ENCODE measurements at regions not wholly inside any gene's neighbourhood (a gene's known extent, or its start where the extent isn't known, plus 50 kb on each side); places are given as distances from the start of the nearest gene placed in this dataset.

- no peak for TF ChIP-seq CTCF (IDR thresholded peaks at IDR 0.05; ENCODE audit: unreplicated experiment)
- no peak overlapping the region for H3K4me3 Mint-ChIP-seq
- peaks cover 54% of the 10 kb centered on the region for H3K4me1 Mint-ChIP-seq
- no peak for DNase-seq (ENCODE audit: low spot score in 2 of 2, unreplicated experiment in 2 of 2)
- H3K27me3 Mint-ChIP-seq (ENCODE audit: low read depth): no peaks in the 10 kb centered on the region
- no peak overlapping the region for H3K27ac Mint-ChIP-seq
- peaks cover 3% of the 10 kb centered on the region for H3K36me3 Mint-ChIP-seq
- H3K9me3 Mint-ChIP-seq: peaks cover 12% of the 10 kb centered on the region
These were observed 345.3 kb downstream of the FOXL1 start for GRCh38 chr16:86923656-86924055.

- Mint-ChIP-seq H3K4me3 (no peak overlapping the region), H3K27ac (no peak overlapping the region), H3K36me3 (peaks cover 3% of the 10 kb centered on the region), H3K9me3 (peaks cover 12% of the 10 kb centered on the region), H3K27me3 (ENCODE audit: low read depth) (no peaks in the 10 kb centered on the region), H3K4me1 (peaks cover 54% of the 10 kb centered on the region)
- DNase-seq (ENCODE audit: low spot score in 2 of 2, unreplicated experiment in 2 of 2): no peak
- TF ChIP-seq CTCF (IDR thresholded peaks at IDR 0.05; ENCODE audit: unreplicated experiment): no peak
These were observed 346.2 kb downstream of the FOXL1 start for GRCh38 chr16:86924537-86924936.

GRCh38 chr16:86925067-86925791 lies 346.9 kb downstream of the FOXL1 start:
- no peak overlapping the region for H3K4me3 Mint-ChIP-seq
- peaks cover 12% of the 10 kb centered on the region for H3K9me3 Mint-ChIP-seq
- peak in 1 of 2 experiments; percentile 64 for DNase-seq (ENCODE audit: low spot score in 2 of 2, unreplicated experiment in 2 of 2)
- peaks cover 3% of the 10 kb centered on the region for H3K36me3 Mint-ChIP-seq
- peak overlapping the region; percentile 61 for H3K27ac Mint-ChIP-seq
- no peaks in the 10 kb centered on the region for H3K27me3 Mint-ChIP-seq (ENCODE audit: low read depth)
- TF ChIP-seq CTCF (IDR thresholded peaks at IDR 0.05; ENCODE audit: unreplicated experiment): no peak
- H3K4me1 Mint-ChIP-seq: peaks cover 57% of the 10 kb centered on the region

- peaks cover 6% of the 10 kb centered on the region for H3K9me3 Mint-ChIP-seq
- H3K4me1 Mint-ChIP-seq: peaks cover 60% of the 10 kb centered on the region
- peak overlapping the region; percentile 26 for H3K27ac Mint-ChIP-seq
- no peak for TF ChIP-seq CTCF (IDR thresholded peaks at IDR 0.05; ENCODE audit: unreplicated experiment)
- H3K4me3 Mint-ChIP-seq: no peak overlapping the region
- no peak for DNase-seq (ENCODE audit: low spot score in 2 of 2, unreplicated experiment in 2 of 2)
- peaks cover 2% of the 10 kb centered on the region for H3K36me3 Mint-ChIP-seq
- H3K27me3 Mint-ChIP-seq (ENCODE audit: low read depth): no peaks in the 10 kb centered on the region
These were observed 348.1 kb downstream of the FOXL1 start for GRCh38 chr16:86926181-86927094.

- Mint-ChIP-seq H3K4me1 (peaks cover 58% of the 10 kb centered on the region), H3K4me3 (no peak overlapping the region), H3K9me3 (no peaks in the 10 kb centered on the region), H3K27me3 (ENCODE audit: low read depth) (no peaks in the 10 kb centered on the region), H3K27ac (no peak overlapping the region), H3K36me3 (no peaks in the 10 kb centered on the region)
- TF ChIP-seq CTCF (IDR thresholded peaks at IDR 0.05; ENCODE audit: unreplicated experiment): no peak
- no peak for DNase-seq (ENCODE audit: low spot score in 2 of 2, unreplicated experiment in 2 of 2)
These were observed 349.4 kb downstream of the FOXL1 start for GRCh38 chr16:86927699-86928098.
